Rectal smooth muscle tissue (tissue), 1 donor: ENCODE measurements at regions not wholly inside any gene's neighbourhood (a gene's known extent, or its start where the extent isn't known, plus 50 kb on each side); places are given as distances from the start of the nearest gene placed in this dataset.

Experiments used
- H3K27ac ChIP-seq: one replicate; pipeline ENCODE4 v1.7.0; 2013; ENCODE audit warnings: low read depth, low read length, inconsistent platforms
- H3K27me3 ChIP-seq: one replicate; pipeline ENCODE4 v1.7.0; 2013; ENCODE audit warnings: low read length; ENCODE audit not compliant: control insufficient read depth, insufficient read depth
- H3K36me3 ChIP-seq: one replicate; pipeline ENCODE4 v1.7.0; 2013; ENCODE audit warnings: low read length; ENCODE audit not compliant: control insufficient read depth, insufficient read depth
- H3K4me1 ChIP-seq: one replicate; pipeline ENCODE4 v1.7.0; 2013; ENCODE audit warnings: low read length; ENCODE audit not compliant: control insufficient read depth, insufficient read depth
- H3K4me3 ChIP-seq: one replicate; pipeline ENCODE4 v1.7.0; 2013; ENCODE audit warnings: low read length
- H3K9ac ChIP-seq: one replicate; pipeline ENCODE4 v1.7.0; 2013; ENCODE audit warnings: low read length

- H3K27ac ChIP-seq: no peak overlapping the region
- H3K36me3 ChIP-seq: no peaks in the 10 kb centered on the region
- H3K9ac ChIP-seq: no peak overlapping the region
- H3K4me3 ChIP-seq: no peak overlapping the region
- no peaks in the 10 kb centered on the region for H3K27me3 ChIP-seq
- no peaks in the 10 kb centered on the region for H3K4me1 ChIP-seq
These were observed 79.5 kb upstream of the NFIB start for GRCh38 chr9:14393418-14393817.

- Histone ChIP-seq H3K4me1 (no peaks in the 10 kb centered on the region), H3K4me3 (no peak overlapping the region), H3K36me3 (no peaks in the 10 kb centered on the region), H3K9ac (no peak overlapping the region), H3K27ac (no peak overlapping the region), H3K27me3 (no peaks in the 10 kb centered on the region)
These were observed 77.7 kb upstream of the NFIB start for GRCh38 chr9:14391620-14392019.

- no peak overlapping the region for H3K4me3 ChIP-seq
- H3K4me1 ChIP-seq: no peaks in the 10 kb centered on the region
- H3K9ac ChIP-seq: no peak overlapping the region
- no peak overlapping the region for H3K27ac ChIP-seq
- no peaks in the 10 kb centered on the region for H3K27me3 ChIP-seq
- no peaks in the 10 kb centered on the region for H3K36me3 ChIP-seq
These were observed 75.7 kb upstream of the NFIB start for GRCh38 chr9:14389657-14390056.

GRCh38 chr9:14389146-14389545, 75.2 kb upstream of the NFIB start:
- no peak overlapping the region for H3K27ac ChIP-seq
- no peaks in the 10 kb centered on the region for H3K27me3 ChIP-seq
- H3K4me1 ChIP-seq: no peaks in the 10 kb centered on the region
- no peaks in the 10 kb centered on the region for H3K36me3 ChIP-seq
- H3K9ac ChIP-seq: no peak overlapping the region
- H3K4me3 ChIP-seq: no peak overlapping the region

- Histone ChIP-seq H3K9ac (no peak overlapping the region), H3K36me3 (no peaks in the 10 kb centered on the region), H3K4me3 (no peak overlapping the region), H3K4me1 (no peaks in the 10 kb centered on the region), H3K27me3 (no peaks in the 10 kb centered on the region), H3K27ac (no peak overlapping the region)
These were observed 69.8 kb upstream of the NFIB start for GRCh38 chr9:14383773-14384172.

- Histone ChIP-seq H3K27me3 (no peaks in the 10 kb centered on the region), H3K27ac (no peak overlapping the region), H3K4me3 (no peak overlapping the region), H3K9ac (no peak overlapping the region), H3K36me3 (no peaks in the 10 kb centered on the region), H3K4me1 (no peaks in the 10 kb centered on the region)
These were observed 69.4 kb upstream of the NFIB start for GRCh38 chr9:14383294-14383693.

- H3K4me1 ChIP-seq: no peaks in the 10 kb centered on the region
- no peaks in the 10 kb centered on the region for H3K36me3 ChIP-seq
- no peaks in the 10 kb centered on the region for H3K27me3 ChIP-seq
- no peak overlapping the region for H3K27ac ChIP-seq
- H3K9ac ChIP-seq: no peak overlapping the region
- no peak overlapping the region for H3K4me3 ChIP-seq
These were observed 66.3 kb upstream of the NFIB start for GRCh38 chr9:14380061-14380836.

GRCh38 chr9:14379280-14379679, 65.3 kb upstream of the NFIB start:
- Histone ChIP-seq H3K27me3 (no peaks in the 10 kb centered on the region), H3K4me3 (no peak overlapping the region), H3K27ac (no peak overlapping the region), H3K9ac (no peak overlapping the region), H3K4me1 (no peaks in the 10 kb centered on the region), H3K36me3 (no peaks in the 10 kb centered on the region)

- Histone ChIP-seq H3K27me3 (no peaks in the 10 kb centered on the region), H3K27ac (peak overlapping the region; percentile 66), H3K4me3 (no peak overlapping the region), H3K36me3 (no peaks in the 10 kb centered on the region), H3K9ac (no peak overlapping the region), H3K4me1 (peaks cover 15% of the 10 kb centered on the region)
These were observed 59.8 kb upstream of the NFIB start for GRCh38 chr9:14373706-14374105.

GRCh38 chr9:14373336-14373666, 59.4 kb upstream of the NFIB start:
- Histone ChIP-seq H3K4me1 (peaks cover 15% of the 10 kb centered on the region), H3K4me3 (no peak overlapping the region), H3K27ac (peak overlapping the region; percentile 66), H3K9ac (no peak overlapping the region), H3K27me3 (no peaks in the 10 kb centered on the region), H3K36me3 (no peaks in the 10 kb centered on the region)

- H3K27me3 ChIP-seq: no peaks in the 10 kb centered on the region
- H3K27ac ChIP-seq: peak overlapping the region; percentile 66
- H3K9ac ChIP-seq: no peak overlapping the region
- H3K4me3 ChIP-seq: no peak overlapping the region
- H3K4me1 ChIP-seq: peaks cover 15% of the 10 kb centered on the region
- no peaks in the 10 kb centered on the region for H3K36me3 ChIP-seq
These were observed 58.7 kb upstream of the NFIB start for GRCh38 chr9:14372437-14373335.

- no peaks in the 10 kb centered on the region for H3K27me3 ChIP-seq
- no peaks in the 10 kb centered on the region for H3K36me3 ChIP-seq
- peaks cover 15% of the 10 kb centered on the region for H3K4me1 ChIP-seq
- no peak overlapping the region for H3K9ac ChIP-seq
- no peak overlapping the region for H3K4me3 ChIP-seq
- H3K27ac ChIP-seq: no peak overlapping the region
These were observed 55.1 kb upstream of the NFIB start for GRCh38 chr9:14369011-14369410.
